ENCODE measurements at regions not wholly inside any gene's neighbourhood (a gene's known extent, or its start where the extent isn't known, plus 50 kb on each side); places are given as distances from the start of the nearest gene placed in this dataset.

DNA sequence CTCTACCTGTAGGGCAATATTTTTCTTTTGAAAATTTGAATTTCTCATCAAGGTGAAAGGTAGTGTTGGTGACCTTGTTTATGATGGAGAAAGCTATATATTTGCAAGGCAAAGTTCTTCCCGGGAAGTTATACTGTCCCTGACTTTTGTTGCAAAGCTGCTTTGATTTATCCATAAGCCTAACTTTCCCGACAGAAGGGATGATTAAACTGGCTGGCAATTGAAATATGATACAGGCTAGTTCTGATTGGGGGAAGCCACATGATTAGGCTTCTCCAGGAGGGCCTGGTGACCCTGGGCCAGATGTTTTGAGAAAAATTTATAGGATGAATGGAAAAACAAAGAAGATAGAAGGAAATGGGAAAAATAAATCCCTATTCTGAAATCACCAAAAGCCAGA, 215.5 kb downstream of the ACTR3B start:
- no peak for TF ChIP-seq RAD21 (conservative IDR thresholded peaks at IDR 0.05)
- no peak for TF ChIP-seq POLR2AphosphoS5 (IDR thresholded peaks at IDR 0.05)
- TF ChIP-seq, protein P1, sequence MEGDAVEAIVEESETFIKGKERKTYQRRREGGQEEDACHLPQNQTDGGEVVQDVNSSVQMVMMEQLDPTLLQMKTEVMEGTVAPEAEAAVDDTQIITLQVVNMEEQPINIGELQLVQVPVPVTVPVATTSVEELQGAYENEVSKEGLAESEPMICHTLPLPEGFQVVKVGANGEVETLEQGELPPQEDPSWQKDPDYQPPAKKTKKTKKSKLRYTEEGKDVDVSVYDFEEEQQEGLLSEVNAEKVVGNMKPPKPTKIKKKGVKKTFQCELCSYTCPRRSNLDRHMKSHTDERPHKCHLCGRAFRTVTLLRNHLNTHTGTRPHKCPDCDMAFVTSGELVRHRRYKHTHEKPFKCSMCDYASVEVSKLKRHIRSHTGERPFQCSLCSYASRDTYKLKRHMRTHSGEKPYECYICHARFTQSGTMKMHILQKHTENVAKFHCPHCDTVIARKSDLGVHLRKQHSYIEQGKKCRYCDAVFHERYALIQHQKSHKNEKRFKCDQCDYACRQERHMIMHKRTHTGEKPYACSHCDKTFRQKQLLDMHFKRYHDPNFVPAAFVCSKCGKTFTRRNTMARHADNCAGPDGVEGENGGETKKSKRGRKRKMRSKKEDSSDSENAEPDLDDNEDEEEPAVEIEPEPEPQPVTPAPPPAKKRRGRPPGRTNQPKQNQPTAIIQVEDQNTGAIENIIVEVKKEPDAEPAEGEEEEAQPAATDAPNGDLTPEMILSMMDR (IDR thresholded peaks at IDR 0.05; ENCODE audit: poor library complexity, severe bottlenecking) = no peak
- no peak for TF ChIP-seq EZH2 (IDR thresholded peaks at IDR 0.05; ENCODE audit: borderline replicate concordance, insufficient read depth, low read length, poor library complexity, severe bottlenecking)
- no peak for TF ChIP-seq EP300 (conservative IDR thresholded peaks at IDR 0.05; ENCODE audit: poor library complexity, severe bottlenecking)
- TF ChIP-seq MXI1 (conservative IDR thresholded peaks at IDR 0.05; ENCODE audit: poor library complexity, severe bottlenecking) = no peak
- TF ChIP-seq, protein P2, sequence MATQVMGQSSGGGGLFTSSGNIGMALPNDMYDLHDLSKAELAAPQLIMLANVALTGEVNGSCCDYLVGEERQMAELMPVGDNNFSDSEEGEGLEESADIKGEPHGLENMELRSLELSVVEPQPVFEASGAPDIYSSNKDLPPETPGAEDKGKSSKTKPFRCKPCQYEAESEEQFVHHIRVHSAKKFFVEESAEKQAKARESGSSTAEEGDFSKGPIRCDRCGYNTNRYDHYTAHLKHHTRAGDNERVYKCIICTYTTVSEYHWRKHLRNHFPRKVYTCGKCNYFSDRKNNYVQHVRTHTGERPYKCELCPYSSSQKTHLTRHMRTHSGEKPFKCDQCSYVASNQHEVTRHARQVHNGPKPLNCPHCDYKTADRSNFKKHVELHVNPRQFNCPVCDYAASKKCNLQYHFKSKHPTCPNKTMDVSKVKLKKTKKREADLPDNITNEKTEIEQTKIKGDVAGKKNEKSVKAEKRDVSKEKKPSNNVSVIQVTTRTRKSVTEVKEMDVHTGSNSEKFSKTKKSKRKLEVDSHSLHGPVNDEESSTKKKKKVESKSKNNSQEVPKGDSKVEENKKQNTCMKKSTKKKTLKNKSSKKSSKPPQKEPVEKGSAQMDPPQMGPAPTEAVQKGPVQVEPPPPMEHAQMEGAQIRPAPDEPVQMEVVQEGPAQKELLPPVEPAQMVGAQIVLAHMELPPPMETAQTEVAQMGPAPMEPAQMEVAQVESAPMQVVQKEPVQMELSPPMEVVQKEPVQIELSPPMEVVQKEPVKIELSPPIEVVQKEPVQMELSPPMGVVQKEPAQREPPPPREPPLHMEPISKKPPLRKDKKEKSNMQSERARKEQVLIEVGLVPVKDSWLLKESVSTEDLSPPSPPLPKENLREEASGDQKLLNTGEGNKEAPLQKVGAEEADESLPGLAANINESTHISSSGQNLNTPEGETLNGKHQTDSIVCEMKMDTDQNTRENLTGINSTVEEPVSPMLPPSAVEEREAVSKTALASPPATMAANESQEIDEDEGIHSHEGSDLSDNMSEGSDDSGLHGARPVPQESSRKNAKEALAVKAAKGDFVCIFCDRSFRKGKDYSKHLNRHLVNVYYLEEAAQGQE (IDR thresholded peaks at IDR 0.05; ENCODE audit: borderline replicate concordance) = no peak
- TF ChIP-seq SMC3 (conservative IDR thresholded peaks at IDR 0.05; ENCODE audit: poor library complexity) = no peak
- no peak for TF ChIP-seq TAF1 (IDR thresholded peaks at IDR 0.05; ENCODE audit: low read depth)
